ENCODE measurements at regions not wholly inside any gene's neighbourhood (a gene's known extent, or its start where the extent isn't known, plus 50 kb on each side); places are given as distances from the start of the nearest gene placed in this dataset.

- DNase-seq = no peak
These were observed 281.1 kb downstream of the MRPL39 start for GRCh38 chr21:25326181-25326580.

GRCh38 chr21:25324666-25325065, 282.6 kb downstream of the MRPL39 start:
- no peak for DNase-seq

- DNase-seq = no peak
These were observed 283.8 kb downstream of the MRPL39 start for GRCh38 chr21:25323356-25323949.

DNA sequence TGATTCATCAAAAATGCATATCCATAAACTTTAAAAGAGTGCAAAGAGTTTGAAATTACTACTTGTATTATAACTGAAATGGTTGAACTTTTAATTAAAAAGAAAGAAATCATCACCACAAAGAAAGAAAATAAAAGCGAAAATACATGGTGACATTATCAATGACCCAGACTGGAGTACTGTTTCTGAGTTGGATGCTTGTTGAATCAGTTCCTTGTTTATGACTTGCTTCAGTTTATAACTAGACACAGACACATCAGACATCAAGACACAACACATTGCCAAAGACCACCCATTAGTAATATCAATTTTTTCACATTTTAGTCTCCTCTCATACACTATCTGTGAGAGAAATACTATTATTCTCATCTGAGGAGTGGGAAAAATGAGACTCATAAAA, 293.0 kb downstream of the MRPL39 start:
- DNase-seq = no peak

DNA sequence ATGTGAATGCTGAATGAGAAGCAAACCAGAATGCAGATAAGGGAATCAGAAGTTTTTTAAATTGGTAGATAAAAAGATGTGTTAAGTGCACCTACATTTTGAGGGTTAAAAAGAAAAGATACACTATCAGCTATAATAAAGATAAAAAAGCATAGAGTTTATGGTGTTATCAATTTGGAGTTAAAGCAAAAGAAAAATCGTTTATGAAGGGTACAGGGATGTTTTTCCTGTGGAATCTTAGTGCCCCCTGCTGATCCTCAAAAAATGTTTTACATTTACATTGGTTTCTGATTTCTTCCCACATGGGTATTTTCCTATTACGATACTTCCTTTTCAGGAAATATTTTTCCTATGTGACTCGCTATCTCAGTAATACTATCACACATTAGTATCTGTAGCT, 293.5 kb downstream of the MRPL39 start:
- DNase-seq = no peak

DNA sequence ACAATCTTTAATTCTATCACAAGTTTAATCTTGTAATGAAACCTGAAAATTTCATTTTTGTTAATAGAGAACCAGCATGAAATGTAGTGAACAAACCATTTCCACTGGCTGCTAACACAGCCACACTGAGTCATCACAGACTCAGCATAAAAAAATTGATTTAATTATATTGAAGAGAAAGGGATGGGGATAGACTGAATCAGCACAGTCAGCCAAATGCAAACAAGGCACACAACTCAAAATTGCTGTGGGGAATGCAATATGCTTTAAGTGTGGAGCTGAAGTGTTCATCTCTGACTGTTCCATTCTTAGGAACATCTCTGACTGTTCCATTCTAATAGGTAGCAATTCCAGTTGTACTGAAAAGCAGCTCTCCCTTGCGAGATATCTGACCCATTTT, 299.8 kb downstream of the MRPL39 start:
- DNase-seq = no peak

DNA sequence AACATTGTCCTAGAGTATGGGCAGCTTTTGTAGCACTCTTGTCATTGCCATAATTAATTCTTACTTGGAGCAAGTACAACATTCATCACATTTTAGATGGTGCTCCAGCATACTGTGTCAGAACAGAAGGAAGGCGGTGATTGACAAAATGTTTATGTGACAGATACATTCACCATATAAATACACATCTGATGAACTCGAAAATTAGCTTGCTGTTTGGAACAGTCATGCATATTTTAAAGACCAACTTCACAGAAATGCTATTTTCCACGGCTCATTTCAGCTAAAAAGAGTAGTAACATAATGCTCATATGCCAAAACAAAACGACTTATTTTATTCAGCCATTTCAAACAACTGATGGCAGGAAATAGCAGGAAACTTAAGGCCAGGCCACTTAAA, 302.7 kb downstream of the MRPL39 start:
- DNase-seq = no peak

DNA sequence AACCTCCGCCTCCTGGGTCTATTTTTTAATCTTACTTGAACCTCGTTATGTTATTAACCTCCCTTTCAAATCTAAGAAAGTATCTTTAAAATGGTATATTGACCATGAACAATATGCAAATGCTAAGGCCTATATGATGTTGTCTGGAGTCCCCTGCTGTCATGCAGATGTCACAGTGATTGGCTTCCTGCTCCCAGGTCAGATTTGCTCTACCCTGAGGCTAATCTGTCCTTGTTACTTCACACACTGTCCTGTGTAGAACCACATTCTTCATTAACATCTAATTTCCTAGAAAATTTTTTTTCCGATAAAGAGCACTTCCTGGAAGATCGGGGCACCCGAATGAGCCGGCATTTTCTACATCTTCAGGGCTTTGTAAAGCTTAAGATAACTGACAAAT, 306.6 kb downstream of the MRPL39 start:
- no peak for DNase-seq

GRCh38 chr21:25298512-25299491, 308.5 kb downstream of the MRPL39 start:
- DNase-seq = peak; percentile 18

GRCh38 chr21:25297117-25297516, 310.2 kb downstream of the MRPL39 start:
- no peak for DNase-seq

- DNase-seq = no peak
These were observed 311.0 kb downstream of the MRPL39 start for GRCh38 chr21:25296252-25296651.

- DNase-seq = no peak
These were observed 314.9 kb downstream of the MRPL39 start for GRCh38 chr21:25292396-25292795.

GRCh38 chr21:25283720-25284119, 323.6 kb downstream of the MRPL39 start:
- no peak for DNase-seq

DNA sequence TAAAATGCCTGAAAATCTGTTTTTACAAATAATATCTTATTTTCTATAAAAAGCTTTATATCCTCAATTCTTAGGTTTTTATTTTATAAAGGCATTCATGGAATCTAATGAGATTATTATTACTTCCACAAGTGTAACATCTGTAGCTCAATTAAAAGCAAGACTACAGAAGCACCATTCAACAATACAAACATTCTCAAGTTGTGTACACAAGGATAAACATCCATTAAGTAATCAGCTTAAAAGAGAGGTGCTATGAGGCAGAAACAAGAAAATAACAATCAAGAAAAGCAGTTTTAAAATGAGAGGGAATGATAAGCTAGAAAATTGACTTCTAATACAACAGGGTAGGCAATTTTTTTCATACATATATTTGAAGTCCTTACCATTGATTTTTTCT, 326.1 kb downstream of the MRPL39 start:
- DNase-seq = no peak

DNA sequence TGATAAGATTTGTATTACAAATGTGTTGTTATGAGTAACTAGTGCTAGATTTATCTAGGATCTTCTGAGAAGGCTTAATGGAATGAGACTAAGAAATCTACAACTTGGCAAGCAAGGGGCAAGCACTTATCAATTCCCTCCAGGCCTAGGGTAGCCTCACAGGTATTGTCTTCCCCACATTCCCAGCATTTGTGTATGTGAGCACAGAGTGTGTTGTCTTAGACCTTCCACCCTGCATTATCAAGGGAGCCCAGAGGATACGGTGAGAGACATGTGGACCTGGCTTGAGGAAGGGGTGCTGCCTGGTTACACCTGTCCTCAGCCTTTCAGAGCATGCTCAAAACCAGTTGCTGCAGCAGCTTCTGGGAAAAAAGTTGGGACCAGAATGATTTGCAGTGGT, 327.2 kb downstream of the MRPL39 start:
- no peak for DNase-seq

GRCh38 chr21:25273959-25274358, 333.3 kb downstream of the MRPL39 start:
- DNase-seq = no peak

- no peak for DNase-seq
These were observed 352.6 kb downstream of the MRPL39 start for GRCh38 chr21:25254491-25255174.

- DNase-seq = no peak
These were observed 360.7 kb downstream of the MRPL39 start for GRCh38 chr21:25246546-25246945.

DNA sequence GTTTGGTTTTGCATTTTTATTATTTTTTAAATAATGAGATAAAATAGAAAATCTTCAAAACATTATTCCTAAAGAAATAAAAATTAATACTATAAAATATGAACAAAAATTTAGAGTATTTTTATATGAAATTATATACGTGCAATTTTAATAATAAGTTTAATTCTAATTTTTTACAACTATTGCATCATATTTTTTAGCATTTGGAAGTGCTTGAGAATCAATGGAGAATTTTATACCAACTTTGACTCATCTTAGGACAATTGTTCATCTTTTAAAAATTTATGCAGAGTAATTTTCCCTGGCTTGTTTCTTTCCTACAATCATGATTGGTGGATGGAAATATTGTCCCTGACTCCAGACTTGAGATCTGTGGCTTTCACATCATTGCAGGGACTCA, 362.5 kb downstream of the MRPL39 start:
- no peak for DNase-seq

DNA sequence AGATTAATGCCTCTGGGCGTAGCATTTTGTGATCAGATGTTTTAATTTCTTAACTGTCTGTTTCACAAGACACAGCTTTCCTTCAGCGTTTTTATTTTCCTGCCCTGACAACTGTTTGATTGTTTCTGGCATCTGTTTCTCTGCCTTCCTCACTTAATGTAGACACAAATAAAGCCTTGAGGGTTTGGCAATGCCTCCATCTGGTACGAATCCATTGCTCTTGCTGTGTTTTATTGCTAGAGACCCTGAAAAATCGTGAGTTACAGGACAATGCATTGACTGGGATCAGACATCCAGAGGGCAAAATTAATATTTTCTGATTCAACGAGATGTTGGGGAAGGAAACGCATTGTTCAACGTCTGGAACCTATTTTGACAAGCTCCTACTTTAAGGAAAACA, 363.5 kb downstream of the MRPL39 start:
- no peak for DNase-seq

DNA sequence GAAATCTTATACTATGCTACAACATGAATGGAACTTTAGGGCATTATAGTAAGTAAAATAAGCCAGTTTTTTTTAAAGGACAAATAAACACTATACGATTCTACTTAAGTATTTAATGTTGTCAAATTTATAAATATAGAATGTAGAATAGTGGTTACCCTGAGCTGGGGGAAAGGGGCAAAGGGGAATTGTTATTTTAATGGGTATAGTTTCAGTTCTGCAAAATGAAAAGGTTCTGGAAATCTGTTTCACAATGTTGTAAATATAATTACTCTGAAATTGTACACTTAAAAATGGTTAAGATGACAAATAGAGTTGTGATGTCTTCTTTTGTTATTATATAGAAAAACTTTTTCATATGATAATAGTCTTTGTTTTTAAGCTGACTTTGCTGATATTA, 366.3 kb downstream of the MRPL39 start:
- DNase-seq = no peak

- DNase-seq = no peak
These were observed 372.2 kb downstream of the MRPL39 start for GRCh38 chr21:25234857-25235801.

GRCh38 chr21:25220954-25221353, 386.3 kb downstream of the MRPL39 start:
- DNase-seq = no peak

Data from SIG-M5 (cell line).